AG09319 (cell line): ENCODE measurements at regions not wholly inside any gene's neighbourhood (a gene's known extent, or its start where the extent isn't known, plus 50 kb on each side); places are given as distances from the start of the nearest gene placed in this dataset.

Experiments used
- DNase-seq: peaks from one replicate; pipeline ENCODE4 v3.0.0-alpha.2; 2010; ENCODE audit warnings: low read depth; ENCODE audit errors: extremely low read depth
- CTCF ChIP-seq: IDR thresholded peaks from 2 replicates; pipeline ENCODE4 v1.5.1; 2011; ENCODE audit warnings: low read depth, mild to moderate bottlenecking, inconsistent platforms, low read length, moderate library complexity

GRCh38 chr6:19159561-19159960 is 677.6 kb upstream of the ID4 start:
- no peak for TF ChIP-seq CTCF
- no peak for DNase-seq

DNA sequence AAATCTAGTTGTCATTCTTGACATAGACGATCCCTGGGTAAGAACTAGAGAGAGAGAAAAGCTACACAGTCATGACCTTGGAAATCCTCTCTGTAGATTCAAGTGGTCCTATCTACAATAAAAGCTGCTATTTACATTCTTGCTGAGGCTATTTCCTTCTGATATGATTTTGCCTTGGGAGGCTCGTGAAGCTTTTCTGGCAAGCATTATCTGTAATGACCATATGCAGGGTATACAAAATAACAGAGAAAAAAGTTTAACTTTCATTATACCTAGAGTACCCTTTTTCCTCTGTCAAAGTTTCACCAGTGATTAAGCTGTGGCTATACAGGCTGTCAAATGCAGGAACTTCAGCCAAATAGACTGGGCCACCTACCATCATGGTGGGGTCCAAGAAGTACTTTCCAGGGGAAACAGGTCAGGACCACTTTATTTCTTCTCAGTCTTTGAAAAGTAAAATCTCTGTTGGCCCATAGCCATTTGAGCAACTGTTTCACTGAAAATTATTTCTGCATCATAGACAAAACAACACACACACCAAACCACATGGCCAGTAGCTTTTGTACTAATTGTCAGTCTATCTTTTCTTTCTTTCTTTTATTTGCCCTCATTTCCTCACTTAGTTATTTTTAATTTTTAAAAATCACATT is 677.0 kb upstream of the ID4 start:
- no peak for TF ChIP-seq CTCF

DNA sequence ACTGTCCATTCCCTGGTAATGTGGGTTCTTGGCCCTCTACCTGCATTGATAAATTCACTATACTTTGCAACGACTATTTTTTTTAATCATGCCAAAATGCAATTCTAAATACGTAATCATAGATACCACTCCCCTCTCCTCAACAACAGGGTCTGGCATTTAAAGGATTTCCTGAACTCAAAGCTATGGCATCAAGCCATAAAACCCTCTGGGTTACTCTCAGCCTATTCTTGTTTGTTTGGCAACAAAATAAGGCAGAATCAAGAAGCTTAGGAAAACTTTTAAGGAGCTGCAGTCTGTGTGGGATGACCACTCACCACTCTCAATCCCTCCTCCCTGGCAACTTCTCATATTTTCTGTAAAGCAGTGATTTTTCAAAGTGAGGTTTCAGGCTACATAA is 669.9 kb upstream of the ID4 start:
- no peak for TF ChIP-seq CTCF

More for the DNA sequence above, 677.0 kb upstream of the ID4 start:
- no peak for DNase-seq

DNA sequence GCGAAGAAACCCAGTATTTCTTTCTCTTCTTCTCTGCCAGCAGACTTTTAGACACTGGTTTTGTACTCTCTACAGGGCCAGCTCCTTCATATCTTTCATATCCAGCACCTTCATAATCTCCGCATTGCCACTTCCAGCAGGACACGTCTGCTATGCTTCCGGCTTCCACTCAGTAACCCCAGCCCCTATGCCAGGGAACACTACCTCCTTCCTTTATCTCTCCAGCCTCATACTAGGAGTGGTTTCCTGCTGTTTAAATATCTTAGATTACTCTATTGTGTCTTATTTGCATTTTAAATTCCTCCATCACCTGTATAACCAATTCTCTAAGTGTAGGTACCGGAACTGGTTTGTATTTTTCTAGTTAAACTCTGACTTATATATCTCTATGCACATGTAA is 667.8 kb upstream of the ID4 start:
- TF ChIP-seq CTCF, result no peak
- no peak for DNase-seq

More for the DNA sequence above, 669.9 kb upstream of the ID4 start:
- DNase-seq, result no peak

DNA sequence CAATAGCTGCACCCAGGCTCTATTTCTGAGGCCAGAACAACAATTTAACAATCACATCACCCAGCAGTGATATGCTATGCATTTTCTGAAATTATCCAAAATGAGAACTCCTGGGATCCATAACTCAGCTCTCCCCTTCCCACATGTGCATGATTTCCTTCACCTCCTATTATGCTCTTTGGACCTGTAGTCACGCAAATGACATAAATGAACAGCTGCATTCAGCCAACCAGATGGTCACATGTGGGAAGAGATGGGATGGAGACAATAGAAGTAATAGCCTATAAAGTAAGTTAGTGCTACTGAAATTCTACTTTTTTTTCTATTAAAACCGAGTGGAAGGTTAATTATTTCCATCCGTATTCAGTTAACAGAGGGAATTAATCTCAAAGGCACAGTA is 662.1 kb upstream of the ID4 start:
- DNase-seq, result no peak
- no peak for TF ChIP-seq CTCF

GRCh38 chr6:19180348-19181072 is 656.7 kb upstream of the ID4 start:
- DNase-seq, result no peak
- TF ChIP-seq CTCF, result no peak

DNA sequence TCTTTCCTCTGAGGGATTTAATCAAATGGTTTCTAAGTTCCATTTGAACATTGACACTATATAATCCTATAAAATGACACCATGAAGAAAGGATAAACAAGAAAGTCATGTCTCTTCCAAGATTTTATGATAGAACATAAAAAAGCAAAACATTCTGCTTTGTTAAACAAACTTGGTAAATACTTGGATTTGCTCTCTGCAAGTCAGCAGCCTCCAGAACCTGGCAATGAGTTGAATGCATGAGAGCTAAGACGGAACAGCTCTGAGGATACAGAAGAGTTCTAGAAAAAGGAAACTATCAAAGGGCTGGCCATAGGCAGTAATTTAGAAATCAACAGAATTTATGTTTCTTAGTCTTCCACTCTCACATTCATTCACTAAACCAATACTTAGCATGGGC is 656.0 kb upstream of the ID4 start:
- no peak for DNase-seq
- no peak for TF ChIP-seq CTCF
